B cell (primary cell): ENCODE measurements at regions not wholly inside any gene's neighbourhood (a gene's known extent, or its start where the extent isn't known, plus 50 kb on each side); places are given as distances from the start of the nearest gene placed in this dataset.

Experiments
- ATAC-seq: fragments of 200-7000 bp; cut with Tn5 transposase; one replicate; pipeline ENCODE4 v1.10.0; 2021; ENCODE audit warnings: low read depth, mild to moderate bottlenecking, moderate number of reproducible peaks, moderate library complexity
- CTCF ChIA-PET: fragments of 350-600 bp; sonication (Branson Sonifier 250); formaldehyde crosslinking; loops from one replicate; lab custom pipeline; 2021; ENCODE audit warnings: antibody characterized with exemption, inconsistent platforms; lab: Charles Lee
- POLR2A ChIA-PET: fragments of 350-600 bp; sonication (Branson Sonifier 250); formaldehyde crosslinking; loops from one replicate; lab custom pipeline; 2021; ENCODE audit warnings: antibody characterized with exemption; lab: Charles Lee
- DNase-seq: peaks from one replicate; pipeline ENCODE4 v3.0.0; 2013
- H2AFZ ChIP-seq: 2 replicates; pipeline ENCODE4 v1.6.1; 2012; ENCODE audit warnings: mild to moderate bottlenecking, low read depth, low read length; ENCODE audit not compliant: insufficient read depth, poor library complexity, severe bottlenecking
- H3K27ac ChIP-seq, 2 donors: 1 replicate in 1 of 2; 2 replicates in 1 of 2; pipeline ENCODE4 v1.5.1; 2012 to 2013; ENCODE audit warnings: low read length in 2 of 2, mild to moderate bottlenecking in 2 of 2, moderate library complexity in 1 of 2
- H3K27me3 ChIP-seq, 4 experiments: fragments of 200-600 bp in 1 of 4; sonication (generic) in 1 of 4; replicated peaks in 1 of 4; 1 replicate in 2 of 4; 2 replicates in 2 of 4; pipeline versions ENCODE4 v1.6.1 to v1.7.0; 2013 to 2016; ENCODE audit warnings: low read length in 3 of 4, mild to moderate bottlenecking in 2 of 4, mixed read lengths in 1 of 4, moderate library complexity in 1 of 4; ENCODE audit not compliant: insufficient read depth in 4 of 4, control insufficient read depth in 3 of 4; ENCODE audit errors: control extremely low read depth in 1 of 4
- H3K36me3 ChIP-seq, 2 experiments: replicated peaks in 1 of 2; 1 replicate in 1 of 2; 2 replicates in 1 of 2; pipeline versions ENCODE4 v1.6.1 to v1.7.1; 2013; ENCODE audit warnings: low read length in 1 of 2; ENCODE audit not compliant: insufficient read depth in 2 of 2, control insufficient read depth in 1 of 2; ENCODE audit errors: control extremely low read depth in 1 of 2, extremely low read depth in 1 of 2
- H3K4me1 ChIP-seq, 2 donors: fragments of 200-600 bp in 1 of 2; sonication (generic) in 1 of 2; 1 replicate in 1 of 2; 2 replicates in 1 of 2; pipeline versions ENCODE4 v1.5.1 to v1.6.1; 2013 to 2017; ENCODE audit warnings: low read length in 2 of 2; ENCODE audit not compliant: control insufficient read depth in 2 of 2, insufficient read depth in 2 of 2
- H3K4me2 ChIP-seq: replicated peaks from 2 replicates; pipeline ENCODE3; 2012; ENCODE audit warnings: mild to moderate bottlenecking, low read depth, low read length; ENCODE audit not compliant: poor library complexity, severe bottlenecking
- H3K4me3 ChIP-seq, 5 experiments: fragments of 200-600 bp in 1 of 5; sonication (generic) in 1 of 5; 1 replicate in 3 of 5; 2 replicates in 2 of 5; pipeline versions ENCODE4 v1.5.1 to v1.7.0; 2011 to 2016; ENCODE audit warnings: low read length in 4 of 5, mild to moderate bottlenecking in 4 of 5, low read depth in 2 of 5, control low read depth in 1 of 5, moderate library complexity in 1 of 5; ENCODE audit not compliant: insufficient read depth in 1 of 5; ENCODE audit errors: control extremely low read depth in 1 of 5, extremely low read depth in 1 of 5
- H3K79me2 ChIP-seq: fragments of 200-600 bp; sonication (generic); one replicate; pipeline ENCODE4 v1.6.0; 2016; ENCODE audit warnings: low read length; ENCODE audit not compliant: control insufficient read depth, insufficient read depth
- H3K9ac ChIP-seq: fragments of 200-600 bp; sonication (generic); 2 replicates; pipeline ENCODE4 v1.6.1; 2017; ENCODE audit warnings: mild to moderate bottlenecking, low read length, moderate library complexity
- H3K9me3 ChIP-seq, 3 donors: one replicate each; pipeline versions ENCODE4 v1.6.1 to v1.7.1; 2013; ENCODE audit warnings: low read length in 2 of 3; ENCODE audit not compliant: control insufficient read depth in 2 of 3, insufficient read depth in 1 of 3; ENCODE audit errors: control extremely low read depth in 1 of 3
- H4K20me1 ChIP-seq: 2 replicates; pipeline ENCODE4 v1.6.0; 2012; ENCODE audit warnings: mild to moderate bottlenecking, low read length; ENCODE audit not compliant: insufficient read depth, control insufficient read depth, poor library complexity, severe bottlenecking
- H3K27ac Mint-ChIP-seq: one replicate; pipeline ENCODE4 v1.8.0; 2021; ENCODE audit warnings: mixed read lengths
- H3K27me3 Mint-ChIP-seq: one replicate; pipeline ENCODE4 v1.8.0; 2021; ENCODE audit warnings: mixed read lengths
- H3K4me1 Mint-ChIP-seq: one replicate; pipeline ENCODE4 v1.8.0; 2021; ENCODE audit warnings: mixed read lengths
- H3K4me3 Mint-ChIP-seq: one replicate; pipeline ENCODE4 v1.8.0; 2021; ENCODE audit warnings: mixed read lengths
- H3K9me3 Mint-ChIP-seq: one replicate; pipeline ENCODE4 v1.8.0; 2022; ENCODE audit warnings: mixed read lengths; ENCODE audit not compliant: insufficient read depth
- EZH2 ChIP-seq: IDR thresholded peaks from 2 replicates; pipeline ENCODE4 v1.6.1; 2012; ENCODE audit warnings: borderline replicate concordance, low read depth, mild to moderate bottlenecking, moderate library complexity, low read length; ENCODE audit not compliant: insufficient read depth, poor library complexity, severe bottlenecking
- WGBS: methylation state at CpG from one replicate; pipeline ENCODE4 v1.1.5; 2013; ENCODE audit warnings: missing lambda C conversion rate; ENCODE audit not compliant: insufficient coverage; 5-methylcytosine and 5-hydroxymethylcytosine counted together
- intact Hi-C: fragments of 100-400 bp; cut with micrococcal nuclease; formaldehyde crosslinking; loops from one replicate; pipeline ENCODE4 v1.10.0; 2022
- TF ChIP-seq, protein P1 (sequence below): fragments of 200-600 bp; IDR thresholded peaks from one replicate; pipeline ENCODE4 v1.8.0; 2022; ENCODE audit warnings: antibody characterized with exemption, mild to moderate bottlenecking

DNA sequence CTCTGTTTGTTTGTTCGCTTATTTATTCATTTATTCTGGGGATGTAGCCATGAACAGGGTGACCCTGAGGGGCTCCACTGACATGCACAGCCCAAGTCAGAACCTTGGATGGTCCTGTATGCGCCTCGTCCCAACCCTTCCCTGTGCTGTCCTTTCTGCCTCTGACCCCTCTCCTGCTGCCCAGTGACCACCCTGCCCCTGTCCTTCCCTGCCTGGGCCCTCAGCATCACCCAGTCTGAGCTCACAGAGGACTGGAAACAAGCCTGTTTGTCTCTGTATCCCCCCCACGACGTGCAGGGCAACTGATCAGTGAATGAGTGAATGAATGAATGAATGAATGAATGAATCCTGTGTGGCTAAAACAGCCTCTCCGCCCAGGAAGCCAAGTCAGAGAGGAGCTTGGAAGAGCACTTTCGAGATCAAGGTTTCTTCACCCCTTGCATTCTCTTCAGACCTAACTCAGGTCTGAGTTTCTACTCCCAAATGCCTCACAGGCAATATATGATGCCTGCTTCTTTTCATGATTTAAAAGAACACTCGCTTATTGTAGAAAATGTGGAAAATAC lies 157.7 kb downstream of the SMAD6 start:
- ATAC-seq (no peak), DNase-seq (no peak)
- intact Hi-C loops: loop anchor here (5.0 to 10.0 kb wide), 2 partner anchors 157 to 225 kb away; partner anchors contain the start of gene SMAD6
- no peak overlapping the region for H2AFZ ChIP-seq
- 95% methylated on average over 4 of the region's 8 CpGs for WGBS
- H3K9me3 Mint-ChIP-seq: no peaks in the 10 kb centered on the region
- no peaks in the 10 kb centered on the region for H3K9me3 ChIP-seq
- no peaks in the 10 kb centered on the region for H4K20me1 ChIP-seq
- no peak overlapping the region for H3K27ac ChIP-seq
- no peak for TF ChIP-seq EZH2
- TF ChIP-seq, protein P1, sequence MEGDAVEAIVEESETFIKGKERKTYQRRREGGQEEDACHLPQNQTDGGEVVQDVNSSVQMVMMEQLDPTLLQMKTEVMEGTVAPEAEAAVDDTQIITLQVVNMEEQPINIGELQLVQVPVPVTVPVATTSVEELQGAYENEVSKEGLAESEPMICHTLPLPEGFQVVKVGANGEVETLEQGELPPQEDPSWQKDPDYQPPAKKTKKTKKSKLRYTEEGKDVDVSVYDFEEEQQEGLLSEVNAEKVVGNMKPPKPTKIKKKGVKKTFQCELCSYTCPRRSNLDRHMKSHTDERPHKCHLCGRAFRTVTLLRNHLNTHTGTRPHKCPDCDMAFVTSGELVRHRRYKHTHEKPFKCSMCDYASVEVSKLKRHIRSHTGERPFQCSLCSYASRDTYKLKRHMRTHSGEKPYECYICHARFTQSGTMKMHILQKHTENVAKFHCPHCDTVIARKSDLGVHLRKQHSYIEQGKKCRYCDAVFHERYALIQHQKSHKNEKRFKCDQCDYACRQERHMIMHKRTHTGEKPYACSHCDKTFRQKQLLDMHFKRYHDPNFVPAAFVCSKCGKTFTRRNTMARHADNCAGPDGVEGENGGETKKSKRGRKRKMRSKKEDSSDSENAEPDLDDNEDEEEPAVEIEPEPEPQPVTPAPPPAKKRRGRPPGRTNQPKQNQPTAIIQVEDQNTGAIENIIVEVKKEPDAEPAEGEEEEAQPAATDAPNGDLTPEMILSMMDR: no peak
- no peak overlapping the region for H3K4me2 ChIP-seq
- no peak overlapping the region for H3K27ac Mint-ChIP-seq
- no peak overlapping the region for H3K4me3 ChIP-seq
- no peak overlapping the region for H3K9ac ChIP-seq
- no peak overlapping the region for H3K4me3 Mint-ChIP-seq
- H3K27me3 ChIP-seq: peaks cover 0 to 3% (median 0%) of the 10 kb centered on the region in 4 experiments
- H3K27me3 Mint-ChIP-seq: peaks cover 5% of the 10 kb centered on the region
- no peaks in the 10 kb centered on the region for H3K36me3 ChIP-seq
- POLR2A ChIA-PET: no interaction called here
- H3K79me2 ChIP-seq: no peaks in the 10 kb centered on the region
- H3K4me1 Mint-ChIP-seq: peaks cover 26% of the 10 kb centered on the region
- peaks cover 16 to 17% of the 10 kb centered on the region in 2 donors for H3K4me1 ChIP-seq
- CTCF ChIA-PET: interaction anchor here (0.6 to 3.0 kb wide), 4 partner anchors 8 to 1389 kb away, joined by 3 to 25 read pairs (median 4); no protein-coding TSS in a partner anchor

DNA sequence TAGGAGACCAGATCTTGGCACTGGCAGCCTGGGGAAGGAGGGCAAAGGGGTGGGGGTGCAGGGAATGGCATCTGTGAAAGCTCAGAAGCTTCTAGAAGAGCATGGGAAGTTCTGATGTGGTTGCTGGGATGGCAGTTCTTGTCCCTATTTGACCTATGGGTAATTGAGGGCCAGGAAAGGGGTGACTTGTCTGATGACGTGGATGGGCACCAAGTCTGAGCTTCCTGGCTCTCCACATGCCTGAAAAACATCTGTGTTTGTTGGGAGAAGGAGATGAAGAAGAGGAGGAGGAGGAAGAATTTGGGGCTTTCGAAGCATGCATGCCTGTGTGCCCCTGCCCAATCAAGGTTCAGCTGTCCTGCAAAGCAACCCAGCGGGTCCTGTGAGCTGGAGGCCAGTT lies 158.8 kb downstream of the SMAD6 start:
- no peak overlapping the region for H3K27ac ChIP-seq
- no peak overlapping the region for H2AFZ ChIP-seq
- no peak overlapping the region for H3K9ac ChIP-seq
- ATAC-seq (no peak), DNase-seq (no peak)
- peaks cover 19 to 28% of the 10 kb centered on the region in 2 donors for H3K4me1 ChIP-seq
- H3K9me3 ChIP-seq: peaks cover 0 to 3% (median 0%) of the 10 kb centered on the region in 3 donors
- Mint-ChIP-seq H3K4me3 (no peak overlapping the region), H3K9me3 (no peaks in the 10 kb centered on the region), H3K27ac (no peak overlapping the region), H3K4me1 (peaks cover 37% of the 10 kb centered on the region), H3K27me3 (no peaks in the 10 kb centered on the region)
- H3K27me3 ChIP-seq: peaks cover 0 to 3% (median 0%) of the 10 kb centered on the region in 4 experiments
- intact Hi-C loops: loop anchor here (5.0 to 10.0 kb wide), 2 partner anchors 159 to 224 kb away; partner anchors contain the start of gene SMAD6
- H3K4me3 ChIP-seq: no peak overlapping the region
- ChIA-PET CTCF (interaction anchor here (1.2 to 3.0 kb wide), 6 partner anchors 9 to 257 kb away, joined by 3 to 25 read pairs (median 4); no protein-coding TSS in a partner anchor), POLR2A (interaction anchor here (0.8 kb wide), 1 partner anchor 14 kb away, joined by 3 read pairs; no protein-coding TSS in a partner anchor)
- H4K20me1 ChIP-seq: no peaks in the 10 kb centered on the region
- H3K79me2 ChIP-seq: no peaks in the 10 kb centered on the region
- H3K36me3 ChIP-seq: no peaks in the 10 kb centered on the region
- H3K4me2 ChIP-seq: no peak overlapping the region
- TF ChIP-seq EZH2: no peak
- WGBS: 92% methylated on average over 3 of the region's 3 CpGs
